SK-N-SH (cell line): ENCODE measurements at regions not wholly inside any gene's neighbourhood (a gene's known extent, or its start where the extent isn't known, plus 50 kb on each side); places are given as distances from the start of the nearest gene placed in this dataset.

Source experiments
- CTCF ChIP-seq: fragments of 200-600 bp; sonication (generic); IDR thresholded peaks from 2 replicates; pipeline ENCODE4 v1.6.1; 2017; ENCODE audit warnings: antibody characterized with exemption, mild to moderate bottlenecking, moderate library complexity
- PBX3 ChIP-seq: IDR thresholded peaks from 2 replicates; pipeline ENCODE4; 2012
- POLR2AphosphoS5 ChIP-seq: IDR thresholded peaks from 2 replicates; pipeline ENCODE4 v1.6.1; 2012; ENCODE audit warnings: low read depth, low read length
- RAD21 ChIP-seq: IDR thresholded peaks from 2 replicates; pipeline ENCODE4 v1.6.1; 2012; ENCODE audit warnings: mild to moderate bottlenecking, low read length
- SIN3A ChIP-seq: IDR thresholded peaks from 2 replicates; pipeline ENCODE4 v1.6.1; 2012; ENCODE audit warnings: low read depth, mild to moderate bottlenecking, low read length, moderate library complexity, borderline replicate concordance
- SMC3 ChIP-seq: IDR thresholded peaks from 2 replicates; pipeline ENCODE4 v1.6.1; 2012; ENCODE audit warnings: low read depth, low read length, improper control_type of control experiment
- TAF1 ChIP-seq: IDR thresholded peaks from 2 replicates; pipeline ENCODE4 v1.6.1; 2012; ENCODE audit warnings: low read depth, mild to moderate bottlenecking, low read length, moderate library complexity, borderline replicate concordance

- TF ChIP-seq CTCF, result no peak
- no peak for TF ChIP-seq SIN3A
- no peak for TF ChIP-seq SMC3
- TF ChIP-seq POLR2AphosphoS5, result no peak
- TF ChIP-seq PBX3, result no peak
- TF ChIP-seq RAD21, result no peak
- no peak for TF ChIP-seq TAF1
Measured at GRCh38 chr4:138961129-138961528, 54.5 kb upstream of the NOCT start.
